Lung (tissue), 11 donors: ENCODE measurements at regions not wholly inside any gene's neighbourhood (a gene's known extent, or its start where the extent isn't known, plus 50 kb on each side); places are given as distances from the start of the nearest gene placed in this dataset.

Experiments used
- ATAC-seq: fragments of 200-7000 bp; cut with Tn5 transposase; one replicate; pipeline ENCODE4 v1.9.1; 2020; ENCODE audit warnings: moderate number of reproducible peaks; ENCODE audit not compliant: insufficient read depth, low FRiP score
- DNase-seq, 3 donors: peaks; one replicate each; pipeline ENCODE4 v3.0.0-alpha.2; 2013 to 2017
- H3K27ac ChIP-seq, 2 donors: one replicate each; pipeline ENCODE4 v1.5.1; 2013; ENCODE audit warnings: mild to moderate bottlenecking in 2 of 2, moderate library complexity in 2 of 2, control low read depth in 1 of 2, inconsistent platforms in 1 of 2, low read depth in 1 of 2, low read length in 1 of 2
- H3K27me3 ChIP-seq, 3 donors: one replicate each; pipeline ENCODE4 v1.5.1; 2013; ENCODE audit warnings: low read length in 2 of 3; ENCODE audit not compliant: control insufficient read depth in 3 of 3, insufficient read depth in 3 of 3
- H3K36me3 ChIP-seq, 4 donors: one replicate each; pipeline ENCODE4 v1.5.1; 2013; ENCODE audit warnings: low read length in 4 of 4, mild to moderate bottlenecking in 1 of 4, moderate library complexity in 1 of 4; ENCODE audit not compliant: control insufficient read depth in 4 of 4, insufficient read depth in 4 of 4
- H3K4me1 ChIP-seq, 5 donors: one replicate each; pipeline ENCODE4 v1.5.1; 2013; ENCODE audit warnings: low read length in 5 of 5, mild to moderate bottlenecking in 2 of 5, moderate library complexity in 1 of 5; ENCODE audit not compliant: control insufficient read depth in 5 of 5, insufficient read depth in 5 of 5
- H3K4me3 ChIP-seq: one replicate; pipeline ENCODE4 v1.5.1; 2013; ENCODE audit warnings: mild to moderate bottlenecking, control low read depth, moderate library complexity
- H3K9ac ChIP-seq, 2 donors: one replicate each; pipeline ENCODE4 v1.5.1; 2013; ENCODE audit warnings: low read length in 2 of 2, control low read depth in 1 of 2; ENCODE audit not compliant: insufficient read depth in 1 of 2
- H3K9me3 ChIP-seq, 4 donors: one replicate each; pipeline ENCODE4 v1.5.1; 2013; ENCODE audit warnings: low read length in 3 of 4, mild to moderate bottlenecking in 1 of 4, moderate library complexity in 1 of 4; ENCODE audit not compliant: control insufficient read depth in 4 of 4, insufficient read depth in 3 of 4
- CTCF ChIP-seq: IDR thresholded peaks from 2 replicates; pipeline ENCODE4 v1.5.1; 2012; ENCODE audit warnings: mild to moderate bottlenecking; ENCODE audit errors: control extremely low read depth, extremely low read depth
- WGBS, 2 donors: extraction: QIAGEN DNeasy Blood & Tissue Kit; methylation state at CpG; one replicate each; pipeline ENCODE4 v1.1.7; 2013; 5-methylcytosine and 5-hydroxymethylcytosine counted together
- donor health status: control.
- donor health status: control.
- donor health status: Bipolar disorder and iron deficiency.
- donor health status: healthy.
- donor health status: DM: yes; HTN: yes; CAD: no.

GRCh38 chr6:19416811-19417210 is 420.4 kb upstream of the ID4 start:
- Histone ChIP-seq H3K9me3 (no peaks in the 10 kb centered on the region), H3K4me1 (no peaks in the 10 kb centered on the region), H3K4me3 (no peak overlapping the region), H3K36me3 (no peaks in the 10 kb centered on the region), H3K9ac (no peak overlapping the region), H3K27me3 (no peaks in the 10 kb centered on the region), H3K27ac (no peak overlapping the region)
- TF ChIP-seq CTCF = no peak
- DNase-seq (no peak), ATAC-seq (no peak)

GRCh38 chr6:19417713-19418112 is 419.5 kb upstream of the ID4 start:
- H3K27me3 ChIP-seq = no peaks in the 10 kb centered on the region
- no peaks in the 10 kb centered on the region for H3K9me3 ChIP-seq
- no peak overlapping the region for H3K4me3 ChIP-seq
- H3K36me3 ChIP-seq = no peaks in the 10 kb centered on the region
- TF ChIP-seq CTCF = no peak
- H3K9ac ChIP-seq = no peak overlapping the region
- H3K27ac ChIP-seq = no peak overlapping the region
- H3K4me1 ChIP-seq = no peaks in the 10 kb centered on the region
- no peak for DNase-seq
- ATAC-seq = no peak

- Histone ChIP-seq H3K4me3 (no peak overlapping the region), H3K27ac (no peak overlapping the region), H3K36me3 (no peaks in the 10 kb centered on the region), H3K9me3 (no peaks in the 10 kb centered on the region), H3K9ac (no peak overlapping the region), H3K27me3 (no peaks in the 10 kb centered on the region), H3K4me1 (no peaks in the 10 kb centered on the region)
- WGBS, 2 donors = 67 to 86% methylated on average over 2 of the region's 2 CpGs
- TF ChIP-seq CTCF = no peak
- no peak for ATAC-seq
- no peak for DNase-seq
Measured at GRCh38 chr6:19424853-19425252, 412.3 kb upstream of the ID4 start.

GRCh38 chr6:19427548-19427947 is 409.6 kb upstream of the ID4 start:
- 76 to 78% methylated on average over 1 of the region's 1 CpG for WGBS, 2 donors
- Histone ChIP-seq H3K27me3 (no peaks in the 10 kb centered on the region), H3K4me1 (no peaks in the 10 kb centered on the region), H3K27ac (no peak overlapping the region), H3K4me3 (no peak overlapping the region), H3K9ac (no peak overlapping the region), H3K36me3 (no peaks in the 10 kb centered on the region), H3K9me3 (no peaks in the 10 kb centered on the region)
- ATAC-seq (no peak), DNase-seq (no peak)
- TF ChIP-seq CTCF = no peak
